Right atrium auricular region (tissue), 2 donors: ENCODE measurements at regions not wholly inside any gene's neighbourhood (a gene's known extent, or its start where the extent isn't known, plus 50 kb on each side); places are given as distances from the start of the nearest gene placed in this dataset.

Experiments
- DNase-seq: peaks from one replicate; pipeline ENCODE4 v3.0.0-alpha.2; 2019; ENCODE audit warnings: low spot score
- H3K27ac ChIP-seq, 2 donors: fragments of 200-600 bp; sonication (generic); 1 replicate in 1 of 2; 2 replicates in 1 of 2; pipeline ENCODE4 v1.5.1; 2016 to 2019
- H3K27me3 ChIP-seq, 2 donors: fragments of 200-600 bp; sonication (generic); one replicate each; pipeline versions ENCODE4 v1.5.1 to v1.6.0; 2017 to 2019
- H3K36me3 ChIP-seq: fragments of 200-600 bp; sonication (generic); one replicate; pipeline ENCODE4 v1.5.1; 2016
- H3K4me1 ChIP-seq, 2 donors: fragments of 200-600 bp; sonication (generic); one replicate each; pipeline versions ENCODE4 v1.5.1 to v1.6.0; 2017 to 2019
- H3K4me3 ChIP-seq, 2 donors: fragments of 200-600 bp; sonication (generic); 1 replicate in 1 of 2; 2 replicates in 1 of 2; pipeline ENCODE4 v1.5.1; 2017 to 2019; ENCODE audit warnings: mild to moderate bottlenecking in 1 of 2, moderate library complexity in 1 of 2
- H3K9me3 ChIP-seq, 2 donors: fragments of 200-600 bp; sonication (generic); one replicate each; pipeline ENCODE4 v1.5.1; 2019
- CTCF ChIP-seq, 2 donors: fragments of 200-600 bp; sonication (generic); IDR thresholded peaks; one replicate each; pipeline ENCODE4 v1.5.1; 2019; ENCODE audit warnings: antibody characterized with exemption in 2 of 2

- Histone ChIP-seq H3K9me3 (no peaks in the 10 kb centered on the region), H3K4me3 (no peak overlapping the region), H3K27me3 (no peaks in the 10 kb centered on the region), H3K27ac (no peak overlapping the region), H3K4me1 (peaks cover 0 to 10% of the 10 kb centered on the region in 2 donors), H3K36me3 (no peaks in the 10 kb centered on the region)
- DNase-seq, result no peak
- TF ChIP-seq CTCF (IDR thresholded peaks at IDR 0.05), result no peak
These were observed 320.2 kb downstream of the MAP2K6 start for GRCh38 chr17:69734656-69735055.

DNA sequence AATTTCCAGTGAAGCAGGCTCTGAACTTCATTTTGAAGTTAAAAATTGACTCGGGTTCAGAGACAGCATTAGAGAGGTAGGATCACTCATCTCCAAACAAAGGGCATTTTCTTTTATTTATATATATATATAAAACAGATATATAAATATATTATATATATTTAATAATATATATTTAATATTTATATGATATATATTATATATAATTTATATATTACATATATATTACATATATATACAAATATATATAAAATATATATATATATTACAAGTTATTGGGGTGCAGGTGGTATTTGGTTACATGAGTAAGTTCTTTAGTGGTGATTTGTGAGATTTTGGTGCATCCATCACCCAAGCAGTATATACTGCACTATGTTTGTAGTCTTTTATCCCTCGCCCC is 320.8 kb downstream of the MAP2K6 start:
- Histone ChIP-seq H3K27me3 (no peaks in the 10 kb centered on the region), H3K4me3 (no peak overlapping the region), H3K27ac (no peak overlapping the region), H3K36me3 (no peaks in the 10 kb centered on the region), H3K4me1 (peaks cover 0 to 10% of the 10 kb centered on the region in 2 donors), H3K9me3 (no peaks in the 10 kb centered on the region)
- TF ChIP-seq CTCF (IDR thresholded peaks at IDR 0.05), result no peak
- DNase-seq, result no peak

DNA sequence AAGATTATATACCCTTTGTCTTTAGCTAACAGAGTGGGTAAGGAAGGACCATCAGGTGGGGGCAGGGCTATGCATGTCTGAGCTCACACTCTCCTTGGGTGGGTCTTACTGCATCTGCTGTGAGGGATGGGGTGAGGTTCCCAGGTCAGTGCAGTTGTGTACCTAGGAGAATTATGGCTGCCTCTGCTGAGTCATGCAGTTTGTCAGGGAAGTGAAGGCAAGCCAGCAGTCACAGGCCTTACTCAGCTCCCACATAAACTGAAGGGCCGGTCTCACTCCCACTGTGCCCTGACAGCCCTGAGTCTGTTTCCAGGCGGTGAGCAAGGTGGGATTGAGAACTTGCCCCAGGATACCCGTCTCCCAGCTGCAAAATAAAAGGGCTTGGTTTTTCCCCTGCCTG is 328.6 kb downstream of the MAP2K6 start:
- no peaks in the 10 kb centered on the region for H3K9me3 ChIP-seq
- H3K27ac ChIP-seq, result no peak overlapping the region
- TF ChIP-seq CTCF (IDR thresholded peaks at IDR 0.05), result no peak
- no peak overlapping the region for H3K4me3 ChIP-seq
- DNase-seq, result no peak
- no peaks in the 10 kb centered on the region for H3K36me3 ChIP-seq
- no peaks in the 10 kb centered on the region for H3K27me3 ChIP-seq
- H3K4me1 ChIP-seq, result no peaks in the 10 kb centered on the region

DNA sequence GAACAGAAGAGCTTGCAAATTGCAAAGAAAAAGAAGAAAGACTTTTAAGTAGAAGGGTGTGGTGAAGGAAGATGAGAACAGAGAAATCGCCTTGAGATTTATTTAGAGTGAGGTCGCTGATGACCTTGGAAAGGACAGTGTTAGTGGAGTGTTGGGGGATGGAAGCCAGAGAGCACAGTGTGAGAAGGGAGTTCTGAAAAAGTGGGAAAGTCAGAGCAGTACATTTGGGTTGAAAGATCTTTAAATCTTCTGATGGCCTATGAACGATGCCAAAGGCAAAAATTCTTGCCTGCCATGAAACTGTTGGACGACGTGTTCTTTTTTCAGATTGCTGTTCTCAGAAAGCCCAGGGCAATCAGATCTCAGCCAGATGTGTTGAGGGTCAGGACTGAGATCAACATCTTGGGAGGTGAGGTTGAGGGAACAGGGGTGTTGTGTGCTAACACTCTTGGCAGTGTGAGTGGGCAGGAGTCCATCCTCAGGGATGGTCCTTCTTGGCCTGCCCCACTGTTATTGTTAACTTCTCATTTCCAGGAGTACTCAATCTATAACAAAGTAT is 330.1 kb downstream of the MAP2K6 start:
- H3K4me1 ChIP-seq, result no peaks in the 10 kb centered on the region
- no peak for TF ChIP-seq CTCF (IDR thresholded peaks at IDR 0.05)
- no peaks in the 10 kb centered on the region for H3K9me3 ChIP-seq
- no peak overlapping the region for H3K4me3 ChIP-seq
- DNase-seq, result no peak
- no peaks in the 10 kb centered on the region for H3K27me3 ChIP-seq
- no peak overlapping the region for H3K27ac ChIP-seq
- H3K36me3 ChIP-seq, result no peaks in the 10 kb centered on the region

GRCh38 chr17:69749911-69750310 is 325.1 kb upstream of the KCNJ16 start:
- H3K27me3 ChIP-seq, result no peaks in the 10 kb centered on the region
- no peaks in the 10 kb centered on the region for H3K4me1 ChIP-seq
- no peak for DNase-seq
- H3K9me3 ChIP-seq, result no peaks in the 10 kb centered on the region
- H3K4me3 ChIP-seq, result no peak overlapping the region
- H3K27ac ChIP-seq, result no peak overlapping the region
- no peaks in the 10 kb centered on the region for H3K36me3 ChIP-seq
- no peak for TF ChIP-seq CTCF (IDR thresholded peaks at IDR 0.05)

DNA sequence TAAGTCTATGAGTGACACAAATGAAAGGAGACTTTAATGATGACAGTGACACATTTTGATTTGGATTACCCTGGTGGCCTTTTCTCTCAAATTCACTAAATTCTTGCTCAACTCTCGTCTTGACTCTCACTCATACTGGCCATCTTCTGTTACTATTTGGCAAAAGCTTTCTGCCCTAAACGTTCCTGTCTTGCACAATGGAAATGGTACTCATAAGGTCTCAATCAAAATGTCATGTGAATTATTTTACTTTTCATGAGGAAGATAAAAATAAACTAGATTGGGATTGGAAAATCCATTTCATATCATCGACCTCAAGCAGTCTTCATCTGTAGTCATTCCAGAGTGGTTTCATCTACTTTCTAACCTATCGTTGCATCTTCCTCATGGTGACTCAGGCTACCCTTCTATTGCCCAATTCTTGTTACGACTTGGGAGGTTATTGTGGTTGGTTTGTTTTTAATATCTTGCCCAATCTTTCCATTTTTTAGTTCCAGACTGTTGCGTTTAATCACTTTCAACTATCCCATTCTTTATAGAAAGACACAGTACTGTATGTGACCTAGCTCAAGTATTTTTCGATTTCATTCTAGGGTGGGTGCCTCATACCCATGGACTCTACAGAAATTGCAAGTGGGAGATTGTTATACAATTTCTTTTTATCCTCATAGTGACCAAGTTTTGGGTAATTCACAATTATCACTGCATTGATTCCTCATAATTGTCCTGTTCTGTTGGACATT is 317.2 kb upstream of the KCNJ16 start:
- no peaks in the 10 kb centered on the region for H3K36me3 ChIP-seq
- H3K9me3 ChIP-seq, result no peaks in the 10 kb centered on the region
- H3K27ac ChIP-seq, result no peak overlapping the region
- H3K27me3 ChIP-seq, result no peaks in the 10 kb centered on the region
- no peaks in the 10 kb centered on the region for H3K4me1 ChIP-seq
- no peak for DNase-seq
- no peak overlapping the region for H3K4me3 ChIP-seq
- no peak for TF ChIP-seq CTCF (IDR thresholded peaks at IDR 0.05)
